ENCODE measurements at regions not wholly inside any gene's neighbourhood (a gene's known extent, or its start where the extent isn't known, plus 50 kb on each side); places are given as distances from the start of the nearest gene placed in this dataset.

DNA sequence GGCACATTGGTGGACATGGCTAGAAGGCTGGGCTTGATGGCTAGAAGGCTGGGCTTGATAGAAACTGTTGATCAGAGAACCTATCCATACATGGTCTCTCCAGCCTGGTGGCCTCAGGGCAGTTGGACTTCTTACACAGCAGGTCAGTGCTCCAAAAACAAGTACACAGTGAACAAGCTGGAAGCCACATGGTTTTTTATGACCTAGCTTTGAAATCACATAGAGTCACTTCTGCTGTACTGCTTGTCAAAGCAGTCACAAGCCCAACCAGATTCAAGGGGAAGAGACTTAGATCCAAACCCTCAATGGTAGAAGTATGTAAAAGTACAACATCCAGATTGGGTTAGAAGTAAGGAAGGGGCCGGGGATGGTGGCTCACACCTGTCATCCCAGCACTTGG, 89.4 kb upstream of the HES1 start:
- no peak overlapping the region for H3K4me3 ChIP-seq
- H3K36me3 ChIP-seq, result no peaks in the 10 kb centered on the region
- TF ChIP-seq, protein P1, sequence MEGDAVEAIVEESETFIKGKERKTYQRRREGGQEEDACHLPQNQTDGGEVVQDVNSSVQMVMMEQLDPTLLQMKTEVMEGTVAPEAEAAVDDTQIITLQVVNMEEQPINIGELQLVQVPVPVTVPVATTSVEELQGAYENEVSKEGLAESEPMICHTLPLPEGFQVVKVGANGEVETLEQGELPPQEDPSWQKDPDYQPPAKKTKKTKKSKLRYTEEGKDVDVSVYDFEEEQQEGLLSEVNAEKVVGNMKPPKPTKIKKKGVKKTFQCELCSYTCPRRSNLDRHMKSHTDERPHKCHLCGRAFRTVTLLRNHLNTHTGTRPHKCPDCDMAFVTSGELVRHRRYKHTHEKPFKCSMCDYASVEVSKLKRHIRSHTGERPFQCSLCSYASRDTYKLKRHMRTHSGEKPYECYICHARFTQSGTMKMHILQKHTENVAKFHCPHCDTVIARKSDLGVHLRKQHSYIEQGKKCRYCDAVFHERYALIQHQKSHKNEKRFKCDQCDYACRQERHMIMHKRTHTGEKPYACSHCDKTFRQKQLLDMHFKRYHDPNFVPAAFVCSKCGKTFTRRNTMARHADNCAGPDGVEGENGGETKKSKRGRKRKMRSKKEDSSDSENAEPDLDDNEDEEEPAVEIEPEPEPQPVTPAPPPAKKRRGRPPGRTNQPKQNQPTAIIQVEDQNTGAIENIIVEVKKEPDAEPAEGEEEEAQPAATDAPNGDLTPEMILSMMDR (IDR thresholded peaks at IDR 0.05), result no peak
- TF ChIP-seq EP300 (IDR thresholded peaks at IDR 0.05) (no peak), POLR2A (IDR thresholded peaks at IDR 0.05) (no peak)
- peaks cover 0 to 15% (median 0%) of the 10 kb centered on the region in 4 donors for H3K9me3 ChIP-seq
- 100% methylated on average over 1 of the region's 1 CpG for WGBS, 2 donors
- peaks cover 0 to 7% (median 0%) of the 10 kb centered on the region in 4 donors for H3K4me1 ChIP-seq
- DNase-seq (ENCODE audit: low spot score in 2 of 2), result no peak
- H3K27me3 ChIP-seq, result no peaks in the 10 kb centered on the region
- H3K27ac ChIP-seq, result no peak overlapping the region

GRCh38 chr3:194046995-194047645, 88.8 kb upstream of the HES1 start:
- WGBS, 2 donors, result 35 to 41% methylated on average over 4 of the region's 4 CpGs
- Histone ChIP-seq H3K9me3 (peaks cover 0 to 21% (median 0%) of the 10 kb centered on the region in 4 donors), H3K4me1 (peaks cover 0 to 7% (median 0%) of the 10 kb centered on the region in 4 donors), H3K4me3 (no peak overlapping the region), H3K27me3 (no peaks in the 10 kb centered on the region), H3K36me3 (no peaks in the 10 kb centered on the region), H3K27ac (peak overlapping the region in 2 of 4 donors; percentile 37 to 45)
- peak in 1 of 2 donors; percentile 35 for DNase-seq (ENCODE audit: low spot score in 2 of 2)
- TF ChIP-seq POLR2A (IDR thresholded peaks at IDR 0.05) (no peak), EP300 (IDR thresholded peaks at IDR 0.05) (no peak)
- TF ChIP-seq, protein P1 (IDR thresholded peaks at IDR 0.05), result no peak

DNA sequence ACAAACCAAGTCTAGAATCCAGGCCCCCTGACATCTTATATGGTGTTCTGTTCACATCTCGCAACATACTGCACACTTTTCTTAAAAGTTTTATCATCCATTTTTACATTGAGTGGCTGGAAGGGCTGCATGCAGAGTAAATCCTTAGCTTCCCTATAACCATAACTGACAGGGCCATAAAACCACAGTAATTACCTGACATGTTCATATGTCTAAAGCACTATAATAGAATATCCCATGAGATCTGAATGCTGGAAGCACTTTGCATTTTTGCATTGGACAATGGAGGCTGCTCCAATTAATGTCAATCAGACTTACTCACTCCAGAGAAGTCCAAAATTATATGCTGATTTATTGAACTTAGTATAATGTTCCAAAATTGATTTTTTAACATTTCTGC, 86.6 kb upstream of the HES1 start:
- peaks cover 0 to 7% (median 0%) of the 10 kb centered on the region in 4 donors for H3K4me1 ChIP-seq
- no peaks in the 10 kb centered on the region for H3K36me3 ChIP-seq
- DNase-seq (ENCODE audit: low spot score in 2 of 2), result no peak
- H3K4me3 ChIP-seq, result no peak overlapping the region
- peaks cover 0 to 21% (median 0%) of the 10 kb centered on the region in 4 donors for H3K9me3 ChIP-seq
- 100% methylated on average over 1 of the region's 1 CpG for WGBS, 2 donors
- TF ChIP-seq EP300 (IDR thresholded peaks at IDR 0.05), result no peak
- H3K27me3 ChIP-seq, result no peaks in the 10 kb centered on the region
- no peak overlapping the region for H3K27ac ChIP-seq

GRCh38 chr3:194050782-194051320, 85.1 kb upstream of the HES1 start:
- DNase-seq (ENCODE audit: low spot score in 2 of 2), result no peak
- Histone ChIP-seq H3K27me3 (no peaks in the 10 kb centered on the region), H3K9me3 (peaks cover 0 to 21% (median 0%) of the 10 kb centered on the region in 4 donors), H3K36me3 (no peaks in the 10 kb centered on the region), H3K4me1 (peaks cover 0 to 7% (median 0%) of the 10 kb centered on the region in 4 donors), H3K27ac (no peak overlapping the region), H3K4me3 (no peak overlapping the region)
- WGBS, 2 donors, result 96 to 97% methylated on average over 1 of the region's 1 CpG
- TF ChIP-seq POLR2A (IDR thresholded peaks at IDR 0.05), result no peak
- no peak for TF ChIP-seq EP300 (IDR thresholded peaks at IDR 0.05)
- TF ChIP-seq, protein P1 (IDR thresholded peaks at IDR 0.05), result no peak

DNA sequence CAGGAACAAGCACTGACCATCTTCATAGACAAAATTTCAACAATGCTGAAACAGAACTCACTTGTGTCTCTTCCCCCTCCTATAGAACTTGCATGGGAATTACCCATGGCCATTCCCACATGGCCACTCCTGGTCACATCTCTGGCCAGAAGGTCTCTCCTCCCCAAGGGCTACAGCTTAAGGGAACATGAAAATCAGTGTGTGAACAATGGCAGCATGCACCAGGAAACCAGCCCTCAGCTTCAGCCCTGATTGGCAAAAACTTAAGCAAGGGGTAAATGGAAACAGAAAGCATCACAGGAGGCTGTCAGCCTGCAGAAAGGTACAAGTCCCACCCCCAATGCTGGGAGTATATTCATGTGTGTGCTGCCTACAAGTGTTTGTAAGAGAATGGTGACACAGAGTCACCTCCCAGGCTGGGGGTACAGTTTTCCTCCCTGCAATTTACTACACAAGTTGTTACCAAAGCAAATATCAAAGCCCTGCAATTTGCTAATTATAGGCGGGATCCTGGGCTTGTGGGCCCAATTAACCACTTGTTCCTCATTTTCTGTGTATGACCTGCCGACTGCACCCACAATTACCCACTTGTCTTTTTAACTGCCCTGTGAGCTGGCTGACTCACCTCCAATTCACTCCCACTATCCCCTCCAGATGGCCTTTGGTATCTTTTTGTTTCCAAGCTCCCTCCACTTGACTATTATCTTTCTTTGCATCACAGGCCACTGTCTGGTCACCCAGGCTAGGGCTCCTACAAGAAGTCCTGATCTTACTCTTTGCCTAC, 84.4 kb upstream of the HES1 start:
- H3K27me3 ChIP-seq, result no peaks in the 10 kb centered on the region
- no peaks in the 10 kb centered on the region for H3K36me3 ChIP-seq
- 68 to 69% methylated on average over 2 of the region's 2 CpGs for WGBS, 2 donors
- H3K27ac ChIP-seq, result no peak overlapping the region
- DNase-seq (ENCODE audit: low spot score in 2 of 2), result no peak
- TF ChIP-seq EP300 (IDR thresholded peaks at IDR 0.05) (no peak), POLR2A (IDR thresholded peaks at IDR 0.05) (no peak)
- TF ChIP-seq, protein P1 (IDR thresholded peaks at IDR 0.05), result no peak
- H3K9me3 ChIP-seq, result peaks cover 0 to 21% (median 0%) of the 10 kb centered on the region in 4 donors
- H3K4me1 ChIP-seq, result peaks cover 0 to 7% (median 0%) of the 10 kb centered on the region in 4 donors
- no peak overlapping the region for H3K4me3 ChIP-seq
